H1 (cell line): ENCODE measurements at regions not wholly inside any gene's neighbourhood (a gene's known extent, or its start where the extent isn't known, plus 50 kb on each side); places are given as distances from the start of the nearest gene placed in this dataset.

Experiments
- CTCF ChIA-PET: fragments of 300-600 bp; sonication (Branson Sonifier 250); formaldehyde crosslinking; loops from one replicate; lab custom pipeline; 2021; ENCODE audit not compliant: partially characterized antibody; lab: Charles Lee
- POLR2A ChIA-PET: fragments of 300-600 bp; sonication (Branson Sonifier 250); formaldehyde crosslinking; loops from one replicate; lab custom pipeline; 2021; ENCODE audit warnings: inconsistent platforms; ENCODE audit not compliant: partially characterized antibody; lab: Charles Lee
- DNase-seq, 2 experiments: peaks; one replicate each; pipeline versions ENCODE4 v3.0.0 to v3.0.0-alpha.2; 2010 to 2022; ENCODE audit warnings: low spot score in 2 of 2, low read depth in 1 of 2, mixed read lengths in 1 of 2
- FAIRE-seq: peaks from 2 replicates; lab custom pipeline; 2011; peaks lifted over from hg19 to GRCh38; lab: Jason Lieb, UNC
- H2AFZ ChIP-seq: 2 replicates; pipeline ENCODE4 v1.8.1; 2012; ENCODE audit warnings: low read length, inconsistent platforms
- H2AK5ac ChIP-seq: 2 replicates; pipeline ENCODE4 v1.6.1; 2013; ENCODE audit warnings: low read depth, low read length
- H2BK120ac ChIP-seq: replicated peaks from 2 replicates; pipeline ENCODE3; 2013; ENCODE audit warnings: low read depth, low read length, inconsistent platforms
- H2BK12ac ChIP-seq: 2 replicates; pipeline ENCODE4 v1.6.1; 2013; ENCODE audit warnings: low read depth, low read length
- H2BK15ac ChIP-seq: 2 replicates; pipeline ENCODE4 v1.6.1; 2013; ENCODE audit warnings: low read length
- H2BK20ac ChIP-seq: 2 replicates; pipeline ENCODE4 v1.6.1; 2013; ENCODE audit warnings: low read length
- H2BK5ac ChIP-seq: 2 replicates; pipeline ENCODE4 v1.6.1; 2013; ENCODE audit warnings: low read depth, low read length
- H3K14ac ChIP-seq: 2 replicates; pipeline ENCODE4 v1.6.1; 2013; ENCODE audit warnings: inconsistent platforms; ENCODE audit not compliant: insufficient read length
- H3K18ac ChIP-seq: 2 replicates; pipeline ENCODE4 v1.6.1; 2013; ENCODE audit warnings: low read length; ENCODE audit errors: extremely low read depth
- H3K23ac ChIP-seq: 2 replicates; pipeline ENCODE4 v1.6.1; 2013; ENCODE audit warnings: inconsistent platforms; ENCODE audit not compliant: insufficient read length
- H3K23me2 ChIP-seq: 2 replicates; pipeline ENCODE4 v1.6.1; 2013; ENCODE audit warnings: low read depth, low read length
- H3K27ac ChIP-seq: 2 replicates; pipeline ENCODE4 v1.6.1; 2011; ENCODE audit warnings: low read depth, low read length, inconsistent platforms
- H3K27me3 ChIP-seq, 4 experiments: replicated peaks in 1 of 4; 1 replicate in 1 of 4; 2 replicates in 3 of 4; pipeline versions ENCODE4 v1.6.1 to v1.8.1; 2011 to 2013; ENCODE audit warnings: low read length in 3 of 4, mild to moderate bottlenecking in 3 of 4, inconsistent platforms in 2 of 4, mixed read lengths in 2 of 4, moderate library complexity in 1 of 4; ENCODE audit not compliant: control insufficient read depth in 3 of 4, insufficient read depth in 3 of 4; ENCODE audit errors: extremely low read depth in 1 of 4
- H3K36me3 ChIP-seq, 4 experiments: 2 replicates each; pipeline versions ENCODE4 v1.6.1 to v1.8.1; 2011 to 2013; ENCODE audit warnings: mild to moderate bottlenecking in 4 of 4, low read length in 3 of 4, moderate library complexity in 2 of 4, control low read depth in 1 of 4, inconsistent platforms in 1 of 4; ENCODE audit not compliant: insufficient read depth in 4 of 4, control insufficient read depth in 2 of 4
- H3K4ac ChIP-seq: replicated peaks from 2 replicates; pipeline ENCODE3; 2013; ENCODE audit warnings: low read length, low read depth, mixed read lengths, inconsistent platforms; ENCODE audit not compliant: insufficient read length
- H3K4me1 ChIP-seq, 4 experiments: replicated peaks in 1 of 4; 1 replicate in 1 of 4; 2 replicates in 3 of 4; pipeline versions ENCODE4 v1.6.1 to v1.8.1; 2011 to 2013; ENCODE audit warnings: low read length in 3 of 4, inconsistent platforms in 2 of 4, mixed read lengths in 1 of 4; ENCODE audit not compliant: insufficient read depth in 4 of 4, control insufficient read depth in 3 of 4
- H3K4me2 ChIP-seq, 2 experiments: 2 replicates each; pipeline versions ENCODE4 v1.6.1 to v1.8.1; 2011 to 2013; ENCODE audit warnings: low read depth in 2 of 2, low read length in 2 of 2, control low read depth in 1 of 2, inconsistent platforms in 1 of 2, mild to moderate bottlenecking in 1 of 2; ENCODE audit not compliant: insufficient read depth in 1 of 2
- H3K4me3 ChIP-seq, 4 experiments: fragments of 200-600, 300-600 bp in 1 of 4; sonication (generic), shearing (Covaris generic), sonication (Bioruptor Twin) in 1 of 4; 2 replicates each; pipeline versions ENCODE4 v1.5.1 to v1.8.1; 2011 to 2016; ENCODE audit warnings: low read length in 4 of 4, low read depth in 3 of 4, control low read depth in 2 of 4, inconsistent platforms in 2 of 4, mild to moderate bottlenecking in 2 of 4, mixed read lengths in 1 of 4, moderate library complexity in 1 of 4; ENCODE audit not compliant: insufficient read depth in 2 of 4; ENCODE audit errors: extremely low read depth in 1 of 4
- H3K56ac ChIP-seq: replicated peaks from 2 replicates; pipeline ENCODE3; 2013; ENCODE audit warnings: low read depth, mild to moderate bottlenecking, mixed read lengths, low read length, inconsistent platforms; ENCODE audit not compliant: insufficient read length
- H3K79me1 ChIP-seq: 2 replicates; pipeline ENCODE4 v1.6.1; 2013; ENCODE audit warnings: low read depth, low read length, control low read depth
- H3K79me2 ChIP-seq, 2 experiments: 2 replicates each; pipeline versions ENCODE4 v1.6.1 to v1.8.1; 2012 to 2013; ENCODE audit warnings: low read length in 2 of 2, mild to moderate bottlenecking in 2 of 2, inconsistent platforms in 1 of 2; ENCODE audit not compliant: insufficient read depth in 2 of 2, control insufficient read depth in 1 of 2
- H3K9ac ChIP-seq, 4 experiments: replicated peaks in 1 of 4; 1 replicate in 1 of 4; 2 replicates in 3 of 4; pipeline versions ENCODE4 v1.6.1 to v1.8.1; 2011 to 2013; ENCODE audit warnings: low read depth in 3 of 4, low read length in 3 of 4, control low read depth in 2 of 4, mild to moderate bottlenecking in 2 of 4, moderate library complexity in 2 of 4, inconsistent platforms in 1 of 4; ENCODE audit errors: extremely low read depth in 1 of 4
- H3K9me3 ChIP-seq, 2 experiments: 2 replicates each; pipeline versions ENCODE4 v1.6.1 to v1.8.1; 2012 to 2013; ENCODE audit warnings: mild to moderate bottlenecking in 2 of 2, moderate library complexity in 2 of 2, control low read depth in 1 of 2, inconsistent platforms in 1 of 2, low read depth in 1 of 2, low read length in 1 of 2, mixed read lengths in 1 of 2; ENCODE audit not compliant: insufficient read depth in 2 of 2
- H4K20me1 ChIP-seq, 2 experiments: replicated peaks in 1 of 2; 2 replicates each; pipeline versions ENCODE3 to v1.8.1; 2011 to 2013; ENCODE audit warnings: inconsistent platforms in 2 of 2, low read length in 2 of 2, mild to moderate bottlenecking in 1 of 2; ENCODE audit not compliant: insufficient read depth in 2 of 2, control insufficient read depth in 1 of 2
- H4K5ac ChIP-seq: 2 replicates; pipeline ENCODE4 v1.6.1; 2013; ENCODE audit warnings: low read length, low read depth, mixed read lengths, inconsistent platforms; ENCODE audit not compliant: insufficient read length
- H4K8ac ChIP-seq: 2 replicates; pipeline ENCODE4 v1.8.0; 2013; ENCODE audit warnings: mild to moderate bottlenecking, moderate library complexity, low read length, inconsistent platforms; ENCODE audit not compliant: insufficient read depth; ENCODE audit errors: extremely low read depth
- H4K91ac ChIP-seq: replicated peaks from 2 replicates; pipeline ENCODE3; 2013; ENCODE audit warnings: low read length, mixed read lengths, inconsistent platforms; ENCODE audit not compliant: insufficient read length
- ASH2L ChIP-seq: fragments of 200-600, 300-600 bp; sonication (generic); IDR thresholded peaks from one replicate; pipeline ENCODE4 v1.7.1; 2017; ENCODE audit warnings: low read length
- EGR1 ChIP-seq: IDR thresholded peaks from 2 replicates; pipeline ENCODE4 v1.6.1; 2011; ENCODE audit warnings: low read depth, low read length, borderline replicate concordance
- GTF2F1 ChIP-seq: IDR thresholded peaks from 2 replicates; pipeline ENCODE4 v1.6.1; 2012; ENCODE audit warnings: low read depth, low read length, improper control_type of control experiment, borderline replicate concordance
- PHF8 ChIP-seq: fragments of 200-600 bp; sonication (generic); conservative IDR thresholded peaks from 2 replicates; pipeline ENCODE4 v1.7.1; 2012; ENCODE audit warnings: low read depth, mild to moderate bottlenecking, inconsistent platforms, low read length, moderate library complexity
- SIX5 ChIP-seq: IDR thresholded peaks from 2 replicates; pipeline ENCODE4 v1.6.1; 2011; ENCODE audit warnings: mild to moderate bottlenecking, low read depth, low read length
- WGBS, 2 experiments: shearing (Covaris generic) in 1 of 2; methylation state at CpG; one replicate each; pipeline versions ENCODE4 v1.1.6 to v1.1.7; 2013 to 2015; ENCODE audit warnings: low lambda C conversion rate in 2 of 2, mixed read lengths in 2 of 2, inconsistent platforms in 1 of 2, low coverage in 1 of 2, missing lambda C conversion rate in 1 of 2; ENCODE audit not compliant: insufficient replicate concordance in 2 of 2, insufficient coverage in 1 of 2, insufficient read length in 1 of 2; ENCODE audit errors: extremely low coverage in 1 of 2, missing lambda C conversion rate in 1 of 2; 5-methylcytosine and 5-hydroxymethylcytosine counted together

DNA sequence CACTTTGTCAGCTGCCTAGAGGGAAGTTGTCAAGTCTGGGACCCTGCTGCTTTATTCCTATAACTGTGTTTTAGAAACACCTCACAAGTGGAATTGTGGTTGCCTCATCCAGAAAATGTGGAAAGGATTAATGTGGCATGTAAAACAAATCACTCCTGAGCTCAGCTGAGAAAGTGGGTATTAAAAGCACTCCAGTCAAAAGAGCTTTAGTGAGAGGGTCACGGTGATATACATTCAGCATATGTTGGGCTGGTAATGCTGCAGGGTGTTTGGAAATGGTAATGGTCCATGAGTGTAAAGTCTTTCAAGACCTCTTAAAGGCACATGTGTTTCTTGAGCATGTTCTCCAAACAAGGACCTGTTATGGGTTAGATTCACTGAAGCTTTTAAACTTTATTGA, 318.2 kb upstream of the MEOX2 start:
- H2BK15ac ChIP-seq = no peak overlapping the region
- no peaks in the 10 kb centered on the region for H3K23me2 ChIP-seq
- no peaks in the 10 kb centered on the region for H4K20me1 ChIP-seq
- H3K18ac ChIP-seq = no peak overlapping the region
- no peak overlapping the region for H3K14ac ChIP-seq
- no peaks in the 10 kb centered on the region for H3K4me1 ChIP-seq
- no peak overlapping the region for H3K4me2 ChIP-seq
- H4K8ac ChIP-seq = no peak overlapping the region
- no peak overlapping the region for H4K91ac ChIP-seq
- no peak overlapping the region for H2BK12ac ChIP-seq
- no peak overlapping the region for H2BK20ac ChIP-seq
- H2BK120ac ChIP-seq = no peak overlapping the region
- H3K36me3 ChIP-seq = no peaks in the 10 kb centered on the region
- CTCF ChIA-PET = no interaction called here
- no peak overlapping the region for H2AK5ac ChIP-seq
- H3K4me3 ChIP-seq = no peak overlapping the region
- H3K27me3 ChIP-seq = no peaks in the 10 kb centered on the region
- no peaks in the 10 kb centered on the region for H3K9me3 ChIP-seq
- DNase-seq = no peak
- POLR2A ChIA-PET = no interaction called here
- no peak overlapping the region for H2AFZ ChIP-seq
- no peak overlapping the region for H3K27ac ChIP-seq
- H3K56ac ChIP-seq = no peak overlapping the region
- no peak overlapping the region for H4K5ac ChIP-seq
- H3K4ac ChIP-seq = no peak overlapping the region
- FAIRE-seq = no peak
- no peaks in the 10 kb centered on the region for H3K79me1 ChIP-seq
- H2BK5ac ChIP-seq = no peak overlapping the region
- WGBS, 2 experiments = 100% methylated on average over 1 of the region's 1 CpG; no CpG with 5 or more reads in 1 of the 2 experiments
- H3K79me2 ChIP-seq = no peaks in the 10 kb centered on the region
- no peak overlapping the region for H3K9ac ChIP-seq
- H3K23ac ChIP-seq = no peak overlapping the region
- no peak for TF ChIP-seq EGR1
- TF ChIP-seq GTF2F1 = no peak
- no peak for TF ChIP-seq PHF8
- no peak for TF ChIP-seq SIX5
- TF ChIP-seq ASH2L = no peak
